COLO668 (cell line): ENCODE measurements at regions not wholly inside any gene's neighbourhood (a gene's known extent, or its start where the extent isn't known, plus 50 kb on each side); places are given as distances from the start of the nearest gene placed in this dataset.
"Not testable (repeated sequence)": the region's sequence is repeated elsewhere in the genome, so short reads cannot be mapped to it uniquely, and the experiment has no call there.

Experiments used
- DNase-seq: peaks from one replicate; lab custom pipeline; 2025; ENCODE audit not compliant: unreplicated experiment; lab: John Stamatoyannopoulos, UW

DNA sequence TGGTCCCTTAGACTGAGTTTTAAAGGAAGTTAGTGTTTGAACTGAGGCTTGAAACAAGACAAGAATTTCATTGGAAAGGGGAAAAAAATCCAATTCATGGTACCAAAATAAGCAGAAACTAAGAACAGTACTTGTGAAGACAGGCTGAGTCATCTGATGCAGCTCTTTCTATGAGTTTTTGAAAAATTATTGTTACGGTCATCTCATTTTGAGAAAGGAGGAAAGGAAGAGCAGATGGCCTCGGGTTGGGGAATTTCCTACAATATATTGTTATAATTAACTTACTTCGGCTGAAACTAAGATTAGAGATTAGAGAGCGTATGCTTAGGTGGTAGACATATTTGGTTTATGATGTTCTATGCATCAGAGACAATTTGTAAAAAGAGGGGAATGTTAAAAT lies 2164.8 kb upstream of the AGA start:
- no peak for DNase-seq

DNA sequence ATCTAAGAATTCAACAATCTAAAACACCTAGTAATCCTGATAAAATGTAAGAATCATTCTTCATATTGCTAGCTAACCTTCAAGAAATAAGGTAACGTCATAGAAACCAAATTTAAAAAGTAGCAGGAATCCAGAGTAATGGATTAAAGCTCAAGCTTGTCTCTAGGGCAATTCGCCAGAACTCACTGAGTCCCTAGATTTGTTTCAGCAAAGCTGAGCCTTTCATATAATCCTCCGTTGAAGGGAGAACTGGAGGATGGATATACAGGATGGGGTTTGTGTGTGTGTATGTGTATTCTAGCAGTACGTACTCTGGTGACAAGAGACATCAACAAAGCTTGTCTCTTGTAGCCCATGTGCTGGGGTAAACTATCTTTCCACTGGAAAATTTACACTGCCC lies 2173.5 kb upstream of the AGA start:
- no peak for DNase-seq

DNA sequence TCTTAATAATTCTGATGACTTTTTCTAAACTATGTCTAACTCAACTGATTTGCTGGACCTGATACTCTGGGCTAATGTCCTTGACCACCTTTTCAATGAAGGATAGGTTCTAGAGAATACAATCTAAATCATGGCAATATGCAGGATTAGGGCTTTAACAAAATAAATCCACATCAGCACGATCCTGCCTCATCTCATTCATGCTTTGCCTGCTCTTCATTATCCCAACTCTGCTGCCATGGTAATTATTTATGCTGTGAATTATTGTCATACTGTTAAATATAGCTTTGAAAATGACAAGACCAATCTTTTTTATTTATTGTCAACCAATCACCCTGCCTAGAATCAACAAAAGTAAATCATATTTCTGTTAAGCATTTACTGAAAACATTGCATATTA lies 2176.7 kb upstream of the AGA start:
- no peak for DNase-seq

GRCh38 chr4:179624768-179625181 lies 2182.5 kb upstream of the AGA start:
- peak; percentile 28 for DNase-seq

DNA sequence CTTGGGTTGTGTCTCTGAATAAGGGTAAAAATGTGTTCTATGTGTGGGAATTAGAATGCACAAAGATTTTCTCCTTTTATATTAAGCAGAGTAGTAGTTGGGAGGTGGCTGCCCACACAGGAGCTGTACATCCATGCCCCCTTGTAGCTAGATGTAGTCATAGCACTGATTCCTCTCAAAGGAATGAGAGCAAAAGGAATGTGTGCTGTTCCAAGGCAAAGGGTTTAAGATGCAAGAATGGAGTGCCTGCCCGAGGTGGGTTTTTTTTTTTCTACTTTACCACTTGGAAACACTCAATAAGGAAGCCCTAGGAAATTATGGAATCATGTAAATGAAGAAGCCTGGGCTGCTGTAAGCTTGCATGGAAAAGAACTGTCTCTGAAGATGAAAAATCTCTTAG lies 2183.2 kb upstream of the AGA start:
- no peak for DNase-seq

- no peak for DNase-seq
These were observed 2184.4 kb upstream of the AGA start for GRCh38 chr4:179626687-179627086.

DNA sequence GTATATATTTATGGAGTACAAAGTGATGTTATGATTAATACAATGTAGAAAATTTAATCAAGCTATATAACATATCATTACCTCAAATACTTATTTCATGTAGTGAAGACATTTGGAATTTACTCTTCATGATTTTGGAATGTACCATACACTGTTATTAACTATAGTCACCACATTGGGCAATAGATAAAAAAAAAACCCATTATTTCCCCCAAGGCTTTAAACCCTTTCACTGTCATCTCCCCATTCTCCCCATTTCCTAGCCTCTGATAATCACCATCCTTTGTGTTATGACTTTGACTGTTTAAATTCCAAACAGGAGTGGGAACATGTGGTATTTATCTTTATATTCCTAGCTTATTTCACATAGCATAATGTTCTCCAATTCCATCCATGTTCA lies 2189.1 kb upstream of the AGA start:
- DNase-seq, result no peak

- no peak for DNase-seq
These were observed 2192.6 kb upstream of the AGA start for GRCh38 chr4:179634862-179635261.

GRCh38 chr4:179662522-179662921 lies 2220.3 kb upstream of the AGA start:
- no peak for DNase-seq

GRCh38 chr4:179663641-179664429 lies 2221.6 kb upstream of the AGA start:
- no peak for DNase-seq

- DNase-seq, result no peak
These were observed 2222.3 kb upstream of the AGA start for GRCh38 chr4:179664430-179665027.

DNA sequence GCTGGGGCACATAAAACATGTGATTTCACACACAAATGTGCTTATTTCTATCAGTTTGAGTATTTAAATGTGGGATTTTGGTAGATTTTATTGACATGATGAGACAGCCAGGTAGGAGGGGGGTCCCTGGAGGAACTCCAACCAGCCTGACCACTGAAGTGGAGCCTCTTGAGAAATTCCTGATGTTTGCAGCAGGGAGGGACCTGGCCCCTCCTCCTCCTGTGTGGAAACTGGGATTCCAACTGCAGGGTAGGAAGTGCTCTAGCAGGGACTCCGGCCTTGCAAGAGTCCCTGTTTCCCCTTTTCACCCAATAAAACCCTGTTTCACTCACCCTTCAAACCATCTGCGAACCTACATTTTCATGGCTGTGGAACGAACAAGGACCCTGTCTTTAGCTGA lies 2224.0 kb upstream of the AGA start:
- no peak for DNase-seq

- DNase-seq, result no peak
These were observed 2229.4 kb upstream of the AGA start for GRCh38 chr4:179671609-179672008.

- no peak for DNase-seq
These were observed 2236.0 kb upstream of the AGA start for GRCh38 chr4:179678093-179678814.

DNA sequence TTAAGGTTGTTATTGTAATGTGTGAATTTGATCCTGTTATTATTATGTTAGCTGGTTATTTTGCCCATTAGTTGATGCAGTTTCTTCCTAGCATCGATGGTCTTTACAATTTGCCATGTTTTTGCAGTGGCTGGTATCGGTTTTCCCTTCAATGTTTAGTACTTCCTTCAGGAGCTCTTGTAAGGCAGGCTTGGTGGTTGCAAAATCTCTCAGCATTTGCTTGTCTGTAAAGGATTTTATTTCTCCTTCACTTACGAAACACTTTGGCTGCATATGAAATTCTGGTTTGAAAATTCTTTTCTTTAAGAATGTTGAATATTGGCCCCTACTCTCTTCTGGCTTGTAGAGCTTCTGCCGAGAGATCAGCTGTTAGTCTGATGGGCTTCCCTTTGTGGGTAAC lies 2241.4 kb upstream of the AGA start:
- not testable (repeated sequence) for DNase-seq

DNA sequence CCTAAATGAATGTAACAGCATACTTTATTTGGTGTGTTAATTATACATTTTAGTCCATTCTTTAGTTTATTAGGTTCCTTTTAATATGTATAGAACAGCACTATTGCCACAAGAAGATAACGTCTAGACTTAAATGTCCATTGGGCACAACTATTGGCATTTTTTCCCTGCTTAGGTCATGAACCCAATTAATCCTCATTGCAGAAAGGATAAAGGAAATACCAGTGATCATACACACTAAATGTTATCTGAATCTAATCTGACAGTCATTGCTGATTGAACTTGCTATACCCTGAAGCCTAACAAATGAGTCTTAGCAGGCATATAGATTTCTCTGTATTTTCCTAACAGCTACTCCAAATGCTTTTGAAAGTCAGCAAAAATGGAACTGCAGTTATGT lies 2250.0 kb upstream of the AGA start:
- no peak for DNase-seq

DNA sequence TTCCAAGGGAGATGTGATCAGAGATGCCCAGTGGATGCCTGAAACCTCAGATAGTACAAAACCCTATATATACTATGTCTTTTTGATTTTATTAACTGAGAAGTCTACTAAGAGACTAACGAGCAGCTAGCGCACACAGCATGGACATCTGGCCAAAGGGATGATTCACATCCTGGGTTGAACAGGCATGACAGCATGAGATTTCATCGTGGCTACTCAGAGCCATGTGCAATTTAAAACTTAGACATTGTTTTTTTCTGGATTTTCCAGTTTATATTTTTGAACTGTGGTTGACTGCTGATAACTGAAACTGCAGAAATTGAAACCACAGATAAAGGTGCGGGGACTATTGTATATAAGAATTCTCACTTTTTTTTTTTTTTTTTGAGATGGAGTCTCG lies 2252.9 kb upstream of the AGA start:
- no peak for DNase-seq

- no peak for DNase-seq
These were observed 2256.1 kb upstream of the AGA start for GRCh38 chr4:179698321-179698720.

- peak; percentile 6 for DNase-seq
These were observed 2267.9 kb upstream of the AGA start for GRCh38 chr4:179709961-179710624.

DNA sequence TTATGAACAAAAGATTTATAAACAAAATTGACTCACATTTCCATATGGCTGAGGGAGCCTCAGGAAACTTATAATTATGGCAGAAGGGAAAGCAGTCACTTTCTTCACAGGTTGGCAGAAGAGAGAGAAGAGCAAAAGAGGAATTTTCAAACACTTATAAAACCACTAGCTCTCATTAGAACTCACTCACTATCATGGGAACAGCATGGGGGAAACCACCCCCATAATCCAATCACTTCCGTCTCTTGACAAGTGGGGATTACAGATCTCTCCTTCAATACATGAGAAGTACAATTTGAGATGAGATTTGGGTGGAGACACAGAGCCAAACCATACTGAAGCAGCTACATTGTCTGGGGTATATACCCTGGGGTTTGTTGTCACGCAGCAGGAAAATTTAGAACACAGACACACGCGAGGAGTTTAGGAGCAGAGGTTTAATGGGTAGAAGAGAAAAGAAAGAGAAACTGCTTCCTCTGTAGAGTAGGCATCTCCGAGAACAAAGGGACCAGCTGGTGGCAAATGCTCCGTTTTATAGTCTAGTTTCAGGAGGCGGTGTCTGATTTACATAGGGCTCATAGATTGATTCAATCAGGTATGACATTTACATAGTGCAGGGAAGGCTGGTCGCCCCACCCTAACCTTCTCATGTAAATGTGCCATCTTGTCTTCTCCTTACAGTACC lies 2277.7 kb upstream of the AGA start:
- no peak for DNase-seq

DNA sequence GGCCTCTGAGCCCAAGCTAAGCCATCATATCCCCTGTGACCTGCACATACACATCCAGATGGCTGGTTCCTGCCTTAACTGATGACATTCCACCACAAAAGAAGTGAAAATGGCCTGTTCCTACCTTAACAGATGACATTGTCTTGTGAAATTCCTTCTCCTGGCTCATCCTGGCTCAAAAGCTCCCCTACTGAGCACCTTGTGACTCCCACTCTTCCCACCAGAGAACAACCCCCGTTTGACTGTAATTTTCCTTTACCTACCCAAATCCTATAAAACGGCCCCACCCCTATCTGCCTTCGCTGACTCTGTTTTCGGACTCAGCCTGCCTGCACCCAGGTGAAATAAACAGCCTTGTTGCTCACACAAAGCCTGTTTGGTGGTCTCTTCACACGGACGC lies 2284.3 kb upstream of the AGA start:
- not testable (repeated sequence) for DNase-seq
